Activated T-helper 9 cell treated with anti-CD3 and anti-CD28 coated beads, Interleukin-2, amount 50 U/mL, for 16 hours (primary cell): ENCODE measurements at regions not wholly inside any gene's neighbourhood (a gene's known extent, or its start where the extent isn't known, plus 50 kb on each side); places are given as distances from the start of the nearest gene placed in this dataset.
A peak's percentile ranks its signal among the peaks of the same experiment; 100 is the strongest.

Experiments
- DNase-seq: peaks from one replicate; pipeline ENCODE4 v3.0.0-alpha.2; 2020; ENCODE audit warnings: low read depth

GRCh38 chr1:234988536-234988935 is 140.1 kb downstream of the TOMM20 start:
- no peak for DNase-seq

- DNase-seq = no peak
Observed at GRCh38 chr1:234988155-234988517, 140.5 kb downstream of the TOMM20 start.

- DNase-seq = no peak
Observed at GRCh38 chr1:234987415-234988154, 141.1 kb downstream of the TOMM20 start.

- no peak for DNase-seq
Observed at GRCh38 chr1:234986750-234987414, 141.8 kb downstream of the TOMM20 start.

GRCh38 chr1:234985516-234986294 is 142.9 kb downstream of the TOMM20 start:
- no peak for DNase-seq

- no peak for DNase-seq
Observed at GRCh38 chr1:234985007-234985370, 143.6 kb downstream of the TOMM20 start.

- DNase-seq = no peak
Observed at GRCh38 chr1:234983564-234984238, 144.9 kb downstream of the TOMM20 start.

GRCh38 chr1:234981758-234982157 is 146.9 kb downstream of the TOMM20 start:
- no peak for DNase-seq

GRCh38 chr1:234980645-234981396 is 147.8 kb downstream of the TOMM20 start:
- peak; percentile 63 for DNase-seq

GRCh38 chr1:234980291-234980644 is 148.4 kb downstream of the TOMM20 start:
- no peak for DNase-seq

- DNase-seq = no peak
Observed at GRCh38 chr1:234979296-234980279, 149.0 kb downstream of the TOMM20 start.

- peak; percentile 43 for DNase-seq
Observed at GRCh38 chr1:234978397-234979295, 150.0 kb downstream of the TOMM20 start.

GRCh38 chr1:234977875-234978396 is 150.7 kb downstream of the TOMM20 start:
- DNase-seq = no peak

- DNase-seq = no peak
Observed at GRCh38 chr1:234976861-234977680, 151.6 kb downstream of the TOMM20 start.

GRCh38 chr1:234975941-234976860 is 152.4 kb downstream of the TOMM20 start:
- DNase-seq = no peak

- DNase-seq = no peak
Observed at GRCh38 chr1:234975122-234975940, 153.3 kb downstream of the TOMM20 start.
